CD8-positive, alpha-beta memory T cell (primary cell): ENCODE measurements at regions not wholly inside any gene's neighbourhood (a gene's known extent, or its start where the extent isn't known, plus 50 kb on each side); places are given as distances from the start of the nearest gene placed in this dataset.
A peak's percentile ranks its signal among the peaks of the same experiment; 100 is the strongest.
"Not testable (repeated sequence)": the region's sequence is repeated elsewhere in the genome, so short reads cannot be mapped to it uniquely, and the experiment has no call there.

Experiments
- CTCF ChIA-PET: fragments of 350-600 bp; sonication (Branson Sonifier 250); formaldehyde crosslinking; loops from one replicate; lab custom pipeline; 2021; ENCODE audit warnings: antibody characterized with exemption; lab: Charles Lee
- POLR2A ChIA-PET: fragments of 350-600 bp; sonication (Branson Sonifier 250); formaldehyde crosslinking; loops from one replicate; lab custom pipeline; 2021; ENCODE audit warnings: antibody characterized with exemption; lab: Charles Lee
- DNase-seq, 5 donors: peaks; one replicate each; pipeline versions ENCODE4 v3.0.0 to v3.0.0-alpha.2; 2020 to 2022; ENCODE audit warnings: mixed read lengths in 1 of 5
- H3K27ac ChIP-seq: one replicate; pipeline ENCODE4 v1.7.0; 2013; ENCODE audit warnings: low read depth, mild to moderate bottlenecking, low read length, moderate library complexity
- H3K27me3 ChIP-seq: 2 replicates; pipeline ENCODE4 v1.7.0; 2013; ENCODE audit warnings: low read length, mild to moderate bottlenecking; ENCODE audit not compliant: insufficient read depth, poor library complexity, severe bottlenecking
- H3K36me3 ChIP-seq: 2 replicates; pipeline ENCODE4 v1.7.0; 2013; ENCODE audit warnings: mild to moderate bottlenecking, low read length, moderate library complexity; ENCODE audit not compliant: insufficient read depth
- H3K4me1 ChIP-seq: 2 replicates; pipeline ENCODE4 v1.7.0; 2013; ENCODE audit warnings: mild to moderate bottlenecking, low read length, moderate library complexity; ENCODE audit not compliant: insufficient read depth
- H3K4me3 ChIP-seq: 2 replicates; pipeline ENCODE4 v1.7.0; 2013; ENCODE audit warnings: mild to moderate bottlenecking, low read length
- H3K9me3 ChIP-seq: 2 replicates; pipeline ENCODE4 v1.7.0; 2013; ENCODE audit warnings: mild to moderate bottlenecking, low read length
- H3K27ac Mint-ChIP-seq, 8 donors: one replicate each; pipeline ENCODE4 v1.8.0; 2020 to 2021; ENCODE audit warnings: mixed read lengths in 8 of 8, mild to moderate bottlenecking in 6 of 8, inconsistent platforms in 3 of 8, moderate library complexity in 3 of 8
- H3K27me3 Mint-ChIP-seq, 2 donors: one replicate each; pipeline ENCODE4 v1.8.0; 2020 to 2021; ENCODE audit warnings: mixed read lengths in 2 of 2, mild to moderate bottlenecking in 1 of 2, moderate library complexity in 1 of 2
- H3K36me3 Mint-ChIP-seq, 3 donors: one replicate each; pipeline ENCODE4 v1.8.0; 2020 to 2021; ENCODE audit warnings: mixed read lengths in 3 of 3, inconsistent platforms in 1 of 3, mild to moderate bottlenecking in 1 of 3
- H3K4me1 Mint-ChIP-seq, 3 donors: one replicate each; pipeline ENCODE4 v1.8.0; 2020 to 2021; ENCODE audit warnings: mixed read lengths in 3 of 3, inconsistent platforms in 1 of 3, mild to moderate bottlenecking in 1 of 3
- H3K4me3 Mint-ChIP-seq, 7 donors: one replicate each; pipeline ENCODE4 v1.8.0; 2020 to 2021; ENCODE audit warnings: mixed read lengths in 7 of 7, mild to moderate bottlenecking in 6 of 7, moderate library complexity in 4 of 7, inconsistent platforms in 2 of 7
- H3K9me3 Mint-ChIP-seq, 5 donors: one replicate each; pipeline ENCODE4 v1.8.0; 2020 to 2022; ENCODE audit warnings: mixed read lengths in 5 of 5, mild to moderate bottlenecking in 3 of 5, moderate library complexity in 2 of 5, inconsistent platforms in 1 of 5

- CTCF ChIA-PET, H3K27ac Mint-ChIP-seq, POLR2A ChIA-PET, H3K4me1 ChIP-seq, H3K27ac ChIP-seq, H3K36me3 Mint-ChIP-seq, H3K27me3 Mint-ChIP-seq, H3K36me3 ChIP-seq, H3K4me3 ChIP-seq, H3K4me3 Mint-ChIP-seq, H3K27me3 ChIP-seq, H3K9me3 ChIP-seq, H3K4me1 Mint-ChIP-seq, DNase-seq: not testable (repeated sequence)
- H3K9me3 Mint-ChIP-seq = peaks cover 41 to 75% (median 56%) of the 10 kb centered on the region in 5 donors
These were observed 5290.1 kb upstream of the TPTE start for GRCh38 chr21:5231261-5231660.

- H3K27me3 ChIP-seq, H3K4me3 ChIP-seq, H3K27ac ChIP-seq, H3K36me3 ChIP-seq, H3K4me1 Mint-ChIP-seq, H3K4me3 Mint-ChIP-seq, H3K9me3 ChIP-seq, H3K27me3 Mint-ChIP-seq, POLR2A ChIA-PET, DNase-seq, H3K4me1 ChIP-seq, H3K36me3 Mint-ChIP-seq, CTCF ChIA-PET, H3K27ac Mint-ChIP-seq: not testable (repeated sequence)
- H3K9me3 Mint-ChIP-seq = peaks cover 37 to 75% (median 57%) of the 10 kb centered on the region in 5 donors
These were observed 5289.0 kb upstream of the TPTE start for GRCh38 chr21:5232176-5232958.

GRCh38 chr21:5235761-5236160 lies 5285.6 kb upstream of the TPTE start:
- not testable (repeated sequence) for H3K36me3 ChIP-seq

GRCh38 chr21:5236846-5237675 lies 5284.3 kb upstream of the TPTE start:
- H3K27me3 ChIP-seq, H3K36me3 Mint-ChIP-seq, H3K27ac Mint-ChIP-seq, H3K27me3 Mint-ChIP-seq, H3K4me3 ChIP-seq, DNase-seq, POLR2A ChIA-PET, H3K4me1 Mint-ChIP-seq, CTCF ChIA-PET, H3K9me3 ChIP-seq, H3K4me1 ChIP-seq, H3K27ac ChIP-seq, H3K4me3 Mint-ChIP-seq, H3K36me3 ChIP-seq: not testable (repeated sequence)
- H3K9me3 Mint-ChIP-seq = peaks cover 32 to 64% (median 44%) of the 10 kb centered on the region in 5 donors

More at GRCh38 chr21:5235761-5236160, 5285.6 kb upstream of the TPTE start:
- H3K27ac ChIP-seq, H3K27ac Mint-ChIP-seq, H3K9me3 ChIP-seq, H3K27me3 ChIP-seq, H3K4me1 Mint-ChIP-seq, H3K4me3 ChIP-seq, H3K4me1 ChIP-seq, H3K27me3 Mint-ChIP-seq, H3K4me3 Mint-ChIP-seq, CTCF ChIA-PET, DNase-seq, H3K36me3 Mint-ChIP-seq, POLR2A ChIA-PET: not testable (repeated sequence)
- H3K9me3 Mint-ChIP-seq = peaks cover 33 to 62% (median 42%) of the 10 kb centered on the region in 5 donors

- H3K27ac Mint-ChIP-seq = peak overlapping the region in 1 of 8 donors; percentile 11
- H3K27me3 ChIP-seq, CTCF ChIA-PET, H3K9me3 ChIP-seq, H3K27ac ChIP-seq, H3K4me1 ChIP-seq, POLR2A ChIA-PET, H3K4me3 Mint-ChIP-seq, H3K36me3 ChIP-seq, DNase-seq, H3K36me3 Mint-ChIP-seq, H3K4me1 Mint-ChIP-seq, H3K27me3 Mint-ChIP-seq, H3K4me3 ChIP-seq: not testable (repeated sequence)
- peaks cover 19 to 61% (median 34%) of the 10 kb centered on the region in 5 donors for H3K9me3 Mint-ChIP-seq
These were observed 5280.9 kb upstream of the TPTE start for GRCh38 chr21:5240521-5240920.

- H3K27me3 Mint-ChIP-seq, H3K4me3 Mint-ChIP-seq, CTCF ChIA-PET, H3K4me3 ChIP-seq, H3K4me1 ChIP-seq, H3K27me3 ChIP-seq, H3K4me1 Mint-ChIP-seq, H3K36me3 Mint-ChIP-seq, POLR2A ChIA-PET, DNase-seq, H3K36me3 ChIP-seq, H3K9me3 ChIP-seq, H3K27ac Mint-ChIP-seq: not testable (repeated sequence)
- H3K27ac ChIP-seq = peak overlapping the region; percentile 53
- peaks cover 28 to 60% (median 35%) of the 10 kb centered on the region in 5 donors for H3K9me3 Mint-ChIP-seq
These were observed 5278.7 kb upstream of the TPTE start for GRCh38 chr21:5242732-5243131.

- H3K27me3 Mint-ChIP-seq, DNase-seq, CTCF ChIA-PET, H3K36me3 Mint-ChIP-seq, H3K4me3 ChIP-seq, POLR2A ChIA-PET, H3K9me3 ChIP-seq, H3K27me3 ChIP-seq, H3K36me3 ChIP-seq, H3K27ac Mint-ChIP-seq, H3K4me3 Mint-ChIP-seq, H3K4me1 ChIP-seq, H3K4me1 Mint-ChIP-seq: not testable (repeated sequence)
- H3K27ac ChIP-seq = peak overlapping the region; percentile 53
- peaks cover 25 to 61% (median 34%) of the 10 kb centered on the region in 5 donors for H3K9me3 Mint-ChIP-seq
These were observed 5278.1 kb upstream of the TPTE start for GRCh38 chr21:5243257-5243656.

- CTCF ChIA-PET = not testable (repeated sequence)
These were observed 5277.5 kb upstream of the TPTE start for GRCh38 chr21:5243715-5244375.

More at GRCh38 chr21:5243715-5244375, 5277.5 kb upstream of the TPTE start:
- H3K4me3 Mint-ChIP-seq, H3K9me3 ChIP-seq, H3K4me1 Mint-ChIP-seq, H3K27me3 ChIP-seq, H3K36me3 Mint-ChIP-seq, DNase-seq, H3K4me3 ChIP-seq, POLR2A ChIA-PET, H3K4me1 ChIP-seq, H3K27ac Mint-ChIP-seq, H3K36me3 ChIP-seq, H3K27me3 Mint-ChIP-seq: not testable (repeated sequence)
- peak overlapping the region; percentile 53 for H3K27ac ChIP-seq
- H3K9me3 Mint-ChIP-seq = peaks cover 24 to 65% (median 37%) of the 10 kb centered on the region in 5 donors
